ENCODE measurements at regions not wholly inside any gene's neighbourhood (a gene's known extent, or its start where the extent isn't known, plus 50 kb on each side); places are given as distances from the start of the nearest gene placed in this dataset.

DNA sequence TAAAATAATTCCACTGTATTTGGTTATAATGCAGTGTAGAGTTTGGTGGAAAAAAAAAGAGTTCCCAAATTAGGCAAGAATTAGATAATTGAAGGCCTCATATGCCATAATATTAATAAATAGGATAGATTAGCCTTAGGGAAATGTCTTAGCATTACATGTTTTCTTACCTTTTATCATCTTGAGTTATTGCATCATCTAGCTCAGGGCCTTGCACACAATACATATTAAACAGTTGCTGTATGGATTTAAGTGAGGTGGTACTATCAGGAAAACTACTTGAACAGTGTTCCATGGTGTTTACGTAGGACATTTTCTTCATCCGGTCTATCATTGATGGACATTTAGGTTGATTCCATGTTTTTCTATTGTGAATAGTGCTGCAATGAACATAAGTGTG, 419.4 kb downstream of the EPHA5 start:
- TF ChIP-seq CTCF (IDR thresholded peaks at IDR 0.05) (no peak), POLR2AphosphoS5 (IDR thresholded peaks at IDR 0.05; ENCODE audit: insufficient read depth in 1 of 2, low read depth in 1 of 2) (no peak), POLR2A (IDR thresholded peaks at IDR 0.05) (no peak)

All from vagina (tissue), 2 donors.